ENCODE measurements at regions not wholly inside any gene's neighbourhood (a gene's known extent, or its start where the extent isn't known, plus 50 kb on each side); places are given as distances from the start of the nearest gene placed in this dataset.
A peak's percentile ranks its signal among the peaks of the same experiment; 100 is the strongest.

GRCh38 chrX:9166584-9166944, 132.6 kb upstream of the FAM9B start:
- DNase-seq = peak; percentile 46
- peak overlapping the region; percentile 32 for H3K4me3 Mint-ChIP-seq (ENCODE audit: low read depth, unreplicated experiment)
- intact Hi-C loops (cut with micrococcal nuclease; ENCODE audit: unreplicated experiment) = loop anchor here (2.0 to 5.0 kb wide), 3 partner anchors 194 to 319 kb away; no protein-coding TSS in a partner anchor
- peak overlapping the region; percentile 78 for H3K27ac Mint-ChIP-seq (ENCODE audit: unreplicated experiment)
- CTCF ChIA-PET = interaction anchor here (0.6 to 0.9 kb wide), 3 partner anchors 322 to 1800 kb away, joined by 3 read pairs; no protein-coding TSS in a partner anchor
- no TSS peak for BruUV-seq (replicated peaks)
- TF ChIP-seq CTCF (IDR thresholded peaks at IDR 0.05; ENCODE audit: unreplicated experiment) = no peak
- H3K9me3 Mint-ChIP-seq (ENCODE audit: low read depth, unreplicated experiment) = no peaks in the 10 kb centered on the region
- peaks cover 39% of the 10 kb centered on the region for H3K4me1 Mint-ChIP-seq (ENCODE audit: low read depth, unreplicated experiment)
- H3K36me3 Mint-ChIP-seq (ENCODE audit: insufficient read depth, unreplicated experiment) = peaks cover 25% of the 10 kb centered on the region
- H3K27me3 Mint-ChIP-seq (ENCODE audit: unreplicated experiment) = no peaks in the 10 kb centered on the region

GRCh38 chrX:9171841-9172463, 138.0 kb upstream of the FAM9B start:
- H3K36me3 Mint-ChIP-seq (ENCODE audit: insufficient read depth, unreplicated experiment) = no peaks in the 10 kb centered on the region
- H3K9me3 Mint-ChIP-seq (ENCODE audit: low read depth, unreplicated experiment) = no peaks in the 10 kb centered on the region
- no peaks in the 10 kb centered on the region for H3K27me3 Mint-ChIP-seq (ENCODE audit: unreplicated experiment)
- CTCF ChIA-PET = no interaction called here
- intact Hi-C loops (cut with micrococcal nuclease; ENCODE audit: unreplicated experiment) = no loop called here
- DNase-seq = no peak
- H3K4me1 Mint-ChIP-seq (ENCODE audit: low read depth, unreplicated experiment) = peaks cover 16% of the 10 kb centered on the region
- no TSS peak for BruUV-seq (replicated peaks)
- H3K4me3 Mint-ChIP-seq (ENCODE audit: low read depth, unreplicated experiment) = no peak overlapping the region
- H3K27ac Mint-ChIP-seq (ENCODE audit: unreplicated experiment) = peak overlapping the region; percentile 17
- no peak for TF ChIP-seq CTCF (IDR thresholded peaks at IDR 0.05; ENCODE audit: unreplicated experiment)

- Mint-ChIP-seq H3K36me3 (ENCODE audit: insufficient read depth, unreplicated experiment) (no peaks in the 10 kb centered on the region), H3K27ac (ENCODE audit: unreplicated experiment) (no peak overlapping the region), H3K9me3 (ENCODE audit: low read depth, unreplicated experiment) (no peaks in the 10 kb centered on the region), H3K4me3 (ENCODE audit: low read depth, unreplicated experiment) (no peak overlapping the region), H3K4me1 (ENCODE audit: low read depth, unreplicated experiment) (peaks cover 16% of the 10 kb centered on the region), H3K27me3 (ENCODE audit: unreplicated experiment) (no peaks in the 10 kb centered on the region)
- TF ChIP-seq CTCF (IDR thresholded peaks at IDR 0.05; ENCODE audit: unreplicated experiment) = no peak
- no peak for DNase-seq
- CTCF ChIA-PET = no interaction called here
- intact Hi-C loops (cut with micrococcal nuclease; ENCODE audit: unreplicated experiment) = no loop called here
- no TSS peak for BruUV-seq (replicated peaks)
These were observed 138.5 kb upstream of the FAM9B start for GRCh38 chrX:9172464-9172850.

- H3K27me3 Mint-ChIP-seq (ENCODE audit: unreplicated experiment) = no peaks in the 10 kb centered on the region
- H3K4me1 Mint-ChIP-seq (ENCODE audit: low read depth, unreplicated experiment) = no peaks in the 10 kb centered on the region
- CTCF ChIA-PET = interaction anchor here (0.5 to 1.1 kb wide), 2 partner anchors 56 to 282 kb away, joined by 3 read pairs; no protein-coding TSS in a partner anchor
- peak; percentile 23 for DNase-seq
- H3K9me3 Mint-ChIP-seq (ENCODE audit: low read depth, unreplicated experiment) = no peaks in the 10 kb centered on the region
- H3K27ac Mint-ChIP-seq (ENCODE audit: unreplicated experiment) = no peak overlapping the region
- intact Hi-C loops (cut with micrococcal nuclease; ENCODE audit: unreplicated experiment) = loop anchor here (5.0 kb wide), 1 partner anchor 208 kb away; no protein-coding TSS in a partner anchor
- no peaks in the 10 kb centered on the region for H3K36me3 Mint-ChIP-seq (ENCODE audit: insufficient read depth, unreplicated experiment)
- H3K4me3 Mint-ChIP-seq (ENCODE audit: low read depth, unreplicated experiment) = no peak overlapping the region
- TF ChIP-seq CTCF (IDR thresholded peaks at IDR 0.05; ENCODE audit: unreplicated experiment) = no peak
- BruUV-seq (replicated peaks) = no TSS peak
These were observed 146.7 kb upstream of the FAM9B start for GRCh38 chrX:9180623-9181022.
